HFF-Myc (cell line): ENCODE measurements at regions not wholly inside any gene's neighbourhood (a gene's known extent, or its start where the extent isn't known, plus 50 kb on each side); places are given as distances from the start of the nearest gene placed in this dataset.
A peak's percentile ranks its signal among the peaks of the same experiment; 100 is the strongest.
"Not testable (repeated sequence)": the region's sequence is repeated elsewhere in the genome, so short reads cannot be mapped to it uniquely, and the experiment has no call there.

Experiments used
- DNase-seq: peaks from one replicate; pipeline ENCODE4 v3.0.0-alpha.2; 2011; ENCODE audit warnings: low read depth; ENCODE audit errors: extremely low read depth
- H3K4me3 ChIP-seq: replicated peaks from 2 replicates; pipeline ENCODE4 v1.5.1; 2011; ENCODE audit warnings: low read depth, mild to moderate bottlenecking, control low read depth, low read length
- TF ChIP-seq, protein P1 (sequence below): IDR thresholded peaks from 2 replicates; pipeline ENCODE4 v1.5.1; 2012; ENCODE audit warnings: mild to moderate bottlenecking, low read depth, low read length, control low read depth; ENCODE audit errors: missing control alignments

GRCh38 chr12:30529489-30530269 lies 166.0 kb downstream of the IPO8 start:
- TF ChIP-seq, protein P1, sequence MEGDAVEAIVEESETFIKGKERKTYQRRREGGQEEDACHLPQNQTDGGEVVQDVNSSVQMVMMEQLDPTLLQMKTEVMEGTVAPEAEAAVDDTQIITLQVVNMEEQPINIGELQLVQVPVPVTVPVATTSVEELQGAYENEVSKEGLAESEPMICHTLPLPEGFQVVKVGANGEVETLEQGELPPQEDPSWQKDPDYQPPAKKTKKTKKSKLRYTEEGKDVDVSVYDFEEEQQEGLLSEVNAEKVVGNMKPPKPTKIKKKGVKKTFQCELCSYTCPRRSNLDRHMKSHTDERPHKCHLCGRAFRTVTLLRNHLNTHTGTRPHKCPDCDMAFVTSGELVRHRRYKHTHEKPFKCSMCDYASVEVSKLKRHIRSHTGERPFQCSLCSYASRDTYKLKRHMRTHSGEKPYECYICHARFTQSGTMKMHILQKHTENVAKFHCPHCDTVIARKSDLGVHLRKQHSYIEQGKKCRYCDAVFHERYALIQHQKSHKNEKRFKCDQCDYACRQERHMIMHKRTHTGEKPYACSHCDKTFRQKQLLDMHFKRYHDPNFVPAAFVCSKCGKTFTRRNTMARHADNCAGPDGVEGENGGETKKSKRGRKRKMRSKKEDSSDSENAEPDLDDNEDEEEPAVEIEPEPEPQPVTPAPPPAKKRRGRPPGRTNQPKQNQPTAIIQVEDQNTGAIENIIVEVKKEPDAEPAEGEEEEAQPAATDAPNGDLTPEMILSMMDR = no peak
- DNase-seq = no peak
- H3K4me3 ChIP-seq = no peak overlapping the region

DNA sequence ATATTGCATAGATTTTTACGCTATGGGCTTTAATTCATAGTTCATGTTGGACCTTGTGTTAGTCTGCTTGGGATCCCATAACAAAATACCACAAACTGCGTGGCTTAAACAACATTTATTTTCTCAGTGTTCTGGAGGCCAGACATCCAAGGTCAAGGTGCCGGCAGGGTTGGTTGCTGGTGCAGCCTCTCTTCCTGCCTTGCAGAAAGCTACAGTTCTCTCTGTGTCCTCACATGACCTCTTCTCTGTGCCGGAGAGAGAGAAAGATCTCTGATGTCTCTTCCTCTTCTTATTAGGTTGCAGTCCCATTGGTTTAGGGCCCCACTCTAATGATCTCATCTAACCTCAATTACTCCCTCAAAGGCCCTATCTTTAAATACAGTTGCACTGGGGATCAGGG lies 170.5 kb downstream of the IPO8 start:
- no peak overlapping the region for H3K4me3 ChIP-seq
- TF ChIP-seq, protein P1 = no peak
- DNase-seq = no peak

DNA sequence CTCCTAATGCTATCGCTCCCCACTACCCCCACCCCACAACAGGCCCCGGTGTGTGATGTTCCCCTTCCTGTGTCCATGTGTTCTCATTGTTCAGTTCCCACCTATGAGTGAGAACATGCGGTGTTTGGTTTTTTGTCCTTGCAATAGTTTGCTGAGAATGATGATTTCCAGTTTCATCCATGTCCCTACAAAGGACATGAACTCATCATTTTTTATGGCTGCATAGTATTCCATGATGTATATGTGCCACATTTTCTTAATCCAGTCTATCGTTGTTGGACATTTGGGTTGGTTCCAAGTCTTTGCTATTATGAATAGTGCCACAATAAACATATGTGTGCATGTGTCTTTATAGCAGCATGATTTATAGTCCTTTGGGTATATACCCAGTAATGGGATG lies 175.4 kb downstream of the IPO8 start:
- H3K4me3 ChIP-seq, DNase-seq: not testable (repeated sequence)

GRCh38 chr12:30519535-30519934 lies 176.1 kb downstream of the IPO8 start:
- DNase-seq = no peak
- no peak overlapping the region for H3K4me3 ChIP-seq
- TF ChIP-seq, protein P1 = no peak

DNA sequence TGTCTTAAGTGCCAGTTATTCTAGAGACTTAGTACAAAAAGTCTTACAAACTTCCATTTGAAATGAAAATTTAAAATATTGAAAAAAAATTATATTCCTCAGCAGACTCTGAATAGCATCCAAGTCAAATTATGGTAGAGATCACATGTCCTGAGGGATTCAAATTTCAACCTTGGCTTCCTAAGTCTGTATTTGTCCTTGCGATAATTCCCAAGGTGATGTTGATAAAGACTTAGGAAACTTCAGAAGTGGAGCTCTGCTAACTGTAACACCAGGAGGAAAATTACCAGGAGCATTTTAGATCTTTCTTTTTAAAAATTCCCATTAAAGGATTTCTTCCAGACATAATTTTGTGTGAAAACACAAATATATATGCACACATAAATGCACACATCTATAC lies 178.3 kb downstream of the IPO8 start:
- DNase-seq = no peak
- TF ChIP-seq, protein P1 = no peak
- no peak overlapping the region for H3K4me3 ChIP-seq

DNA sequence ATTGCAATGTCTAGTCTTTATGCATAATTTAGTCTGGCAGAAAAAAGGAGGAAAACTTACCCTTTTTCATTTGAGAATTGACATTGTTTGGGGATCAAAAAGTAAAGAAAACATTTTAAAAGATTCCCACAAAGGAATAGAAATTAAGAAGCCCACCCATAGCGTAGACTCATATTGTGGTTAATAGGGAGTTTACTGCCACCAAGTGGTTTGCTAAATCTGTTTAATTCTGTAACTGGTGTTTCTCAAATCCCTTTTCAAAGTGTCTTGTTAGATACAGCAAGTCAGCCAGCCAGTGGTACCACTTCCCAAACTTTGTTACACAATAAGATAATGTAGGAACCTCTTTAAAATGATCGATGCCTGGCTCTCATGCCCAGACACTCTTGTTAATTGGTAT lies 180.3 kb downstream of the IPO8 start:
- H3K4me3 ChIP-seq = no peak overlapping the region
- DNase-seq = peak; percentile 1
- TF ChIP-seq, protein P1 = no peak

DNA sequence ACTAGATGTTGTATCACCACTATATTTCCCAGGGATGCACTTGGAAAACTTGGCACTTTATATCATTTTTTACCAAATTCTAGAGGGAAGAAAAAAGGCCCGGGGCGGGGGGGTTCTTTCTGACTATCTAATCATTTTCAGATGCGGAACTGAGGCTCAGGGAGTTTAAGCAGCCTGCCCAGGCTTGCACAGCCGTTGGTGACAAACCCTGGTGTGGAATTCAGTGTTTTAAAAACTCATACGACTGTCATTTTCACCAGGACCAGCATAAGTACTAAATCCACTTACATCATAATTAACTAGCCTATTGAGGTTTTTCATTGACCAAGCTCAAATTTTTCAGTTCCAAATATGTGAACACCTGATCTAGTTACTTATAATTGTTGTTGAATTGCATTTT lies 181.0 kb downstream of the IPO8 start:
- TF ChIP-seq, protein P1 = no peak
- no peak overlapping the region for H3K4me3 ChIP-seq
- no peak for DNase-seq
